ENCODE measurements at regions not wholly inside any gene's neighbourhood (a gene's known extent, or its start where the extent isn't known, plus 50 kb on each side); places are given as distances from the start of the nearest gene placed in this dataset.

DNA sequence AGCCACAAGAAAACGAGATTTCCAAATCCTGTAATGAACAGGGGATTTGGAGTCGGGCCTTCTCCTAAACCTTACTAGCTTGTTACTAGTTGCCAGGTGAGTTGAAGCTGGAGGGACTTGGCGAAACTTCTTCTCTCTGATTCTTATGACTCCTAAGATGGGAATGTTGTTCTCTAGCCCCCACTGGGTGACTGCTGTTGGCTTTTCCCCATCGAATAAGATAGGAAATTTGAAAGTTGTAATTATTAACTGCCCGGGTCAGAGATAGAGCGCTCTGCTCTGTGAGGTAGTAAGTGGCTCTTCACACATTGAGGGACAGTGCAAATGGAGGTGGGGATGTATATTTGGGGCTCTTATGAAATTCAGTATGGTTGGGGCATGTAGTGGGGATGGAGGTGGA, 111.2 kb upstream of the MBNL2 start:
- DNase-seq (ENCODE audit: low read depth in 2 of 2), result no peak

DNA sequence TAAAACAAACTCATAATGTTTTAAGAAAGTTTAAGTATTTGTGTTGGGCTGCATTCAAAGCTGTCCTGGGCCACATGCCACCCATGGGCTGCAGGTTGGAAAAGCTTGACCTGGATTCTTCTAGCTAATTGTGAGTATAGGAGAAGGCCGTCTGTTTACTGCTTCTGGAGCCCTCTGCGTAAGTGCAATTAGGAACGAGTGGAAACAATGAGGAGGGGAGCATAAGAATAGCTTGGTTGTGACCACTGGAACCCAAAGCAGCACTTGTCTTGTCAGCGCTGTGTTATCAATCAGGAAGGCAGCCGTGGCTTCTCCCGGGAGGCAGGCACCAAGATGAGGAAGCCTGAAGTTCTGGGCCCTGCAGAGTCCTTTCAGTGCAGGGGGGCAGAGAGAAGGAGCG, 110.4 kb upstream of the MBNL2 start:
- no peak for DNase-seq (ENCODE audit: low read depth in 2 of 2)

DNA sequence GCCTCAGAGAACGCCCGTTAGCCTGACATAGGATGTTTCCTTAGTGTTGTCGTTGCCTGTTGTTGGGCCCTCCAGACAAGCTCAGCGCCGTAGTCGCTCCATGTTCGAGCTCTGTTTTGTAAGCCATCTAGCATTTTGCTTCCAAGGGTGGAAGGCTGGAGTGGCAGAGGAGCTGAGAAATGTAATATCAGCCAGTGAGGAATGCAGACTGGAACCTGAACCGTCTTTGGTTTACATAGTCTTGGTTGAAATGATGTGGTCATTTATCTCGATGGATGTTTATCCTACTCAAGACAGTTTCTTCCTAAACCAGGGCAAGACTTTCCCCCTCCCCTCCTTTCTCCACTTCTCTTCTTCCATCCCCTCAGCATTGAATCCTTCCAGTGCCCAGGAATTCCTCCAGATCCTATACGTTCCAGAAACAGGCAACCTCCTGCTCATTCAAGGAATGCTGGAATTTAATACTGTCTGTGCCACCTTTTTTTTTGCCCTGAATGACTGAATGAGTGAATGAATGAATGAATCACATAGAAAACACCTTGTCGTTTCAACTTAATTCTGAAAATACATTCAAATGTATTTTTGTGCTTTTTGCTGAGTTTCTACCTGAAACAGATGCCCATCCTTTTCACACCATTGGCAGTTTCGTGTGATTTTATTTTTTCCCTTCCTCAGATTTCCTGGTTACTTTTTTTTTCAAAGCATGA, 109.5 kb upstream of the MBNL2 start:
- no peak for DNase-seq (ENCODE audit: low read depth in 2 of 2)

DNA sequence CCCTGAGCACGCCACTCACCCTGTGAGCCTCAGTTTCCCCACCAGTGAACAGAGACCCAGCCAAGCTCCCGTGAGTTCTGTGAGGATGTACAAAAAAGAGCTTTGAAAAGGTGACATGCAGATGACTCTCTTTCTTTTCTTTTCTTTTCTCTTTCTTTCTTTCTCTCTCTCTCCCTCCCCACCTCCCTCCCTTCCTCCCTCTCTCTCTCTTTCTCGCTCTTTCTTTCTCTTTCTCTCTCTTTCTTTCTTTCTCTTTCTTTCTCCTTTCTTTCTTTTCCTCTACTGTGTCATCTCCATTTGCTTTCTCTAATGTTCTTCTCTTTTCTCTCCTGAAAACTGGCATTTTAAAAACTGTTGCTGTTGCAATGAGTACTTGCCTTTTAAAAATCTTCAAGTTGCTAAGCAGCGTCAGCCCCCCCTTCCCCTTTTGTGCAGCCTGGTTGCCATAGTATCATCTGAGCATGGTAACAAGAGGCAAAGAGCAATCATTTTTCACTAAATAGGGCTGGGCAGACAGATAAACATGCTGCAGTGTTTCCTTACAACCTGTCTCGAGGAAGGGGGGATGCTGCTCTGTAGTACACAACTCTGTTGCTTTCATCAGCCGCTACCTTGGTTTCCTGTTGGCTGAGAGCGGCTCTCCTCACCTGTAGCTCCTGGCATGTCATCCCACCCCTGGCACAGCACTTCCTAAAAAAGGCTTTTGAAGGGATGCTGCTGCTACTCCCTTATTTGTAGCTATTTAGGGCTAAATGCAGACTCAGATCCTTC, 108.7 kb upstream of the MBNL2 start:
- no peak for DNase-seq (ENCODE audit: low read depth in 2 of 2)

DNA sequence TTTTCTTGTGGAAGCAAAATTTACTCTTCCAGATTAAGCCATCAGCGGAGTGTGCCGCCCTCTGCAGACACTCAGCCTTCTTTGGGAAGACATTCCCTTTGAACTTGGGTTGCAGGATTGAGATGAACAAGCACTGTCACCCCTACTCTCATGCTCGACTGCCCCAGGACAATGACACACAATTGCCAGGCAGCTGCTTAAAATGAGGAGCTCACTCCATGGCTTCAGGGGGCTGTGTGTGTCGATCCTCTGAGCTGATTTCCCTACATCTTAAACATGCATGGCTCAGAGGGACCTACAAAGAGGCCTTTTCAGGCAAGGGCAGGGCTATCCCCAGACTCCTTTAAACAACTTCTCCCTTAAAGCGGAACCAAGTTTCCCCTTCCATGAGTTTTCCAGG, 107.5 kb upstream of the MBNL2 start:
- no peak for DNase-seq (ENCODE audit: low read depth in 2 of 2)

DNA sequence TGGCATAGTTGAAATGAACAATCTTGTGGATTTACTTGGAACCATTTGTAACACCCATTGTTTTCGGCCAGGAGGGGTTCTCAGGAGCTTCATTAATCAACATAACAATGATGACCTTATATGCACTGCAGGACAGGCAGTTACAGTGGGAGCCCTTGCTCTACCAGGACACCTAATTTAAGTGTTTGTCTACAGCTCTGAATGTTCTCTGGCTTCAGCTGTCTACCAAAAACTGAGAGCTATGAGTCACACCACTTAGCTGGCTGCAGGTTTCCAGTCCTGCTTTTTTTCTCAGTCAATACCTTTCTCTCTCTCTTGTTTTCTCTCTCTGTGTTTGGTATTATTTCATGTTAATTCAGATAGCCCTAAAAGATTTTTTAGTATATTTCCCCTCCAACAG, 105.4 kb upstream of the MBNL2 start:
- no peak for DNase-seq (ENCODE audit: low read depth in 2 of 2)

DNA sequence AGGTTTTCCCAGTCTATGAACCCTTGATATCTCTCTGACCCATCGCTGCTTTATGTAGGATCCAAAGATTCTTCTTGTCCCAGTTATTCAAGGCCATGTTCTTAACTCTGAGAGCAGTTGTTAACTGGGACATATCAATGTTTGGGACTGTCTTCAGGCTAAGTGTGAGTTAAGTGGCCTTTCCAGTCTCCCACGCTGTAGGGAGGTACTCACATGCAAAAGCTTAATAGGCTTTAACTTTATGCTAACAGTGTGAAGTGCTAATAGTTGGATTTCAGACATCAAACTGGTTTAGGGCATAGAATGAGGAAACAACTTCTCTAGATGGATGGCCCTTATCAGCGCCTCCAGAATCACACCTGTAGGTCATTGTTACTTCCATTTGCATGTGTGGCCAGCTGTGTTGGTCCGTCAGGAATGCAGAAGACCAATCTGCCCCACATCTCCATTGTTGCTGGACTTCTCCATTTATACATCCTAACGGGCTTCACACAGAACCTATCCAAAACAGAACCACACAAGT, 104.7 kb upstream of the MBNL2 start:
- DNase-seq (ENCODE audit: low read depth in 2 of 2), result no peak

DNA sequence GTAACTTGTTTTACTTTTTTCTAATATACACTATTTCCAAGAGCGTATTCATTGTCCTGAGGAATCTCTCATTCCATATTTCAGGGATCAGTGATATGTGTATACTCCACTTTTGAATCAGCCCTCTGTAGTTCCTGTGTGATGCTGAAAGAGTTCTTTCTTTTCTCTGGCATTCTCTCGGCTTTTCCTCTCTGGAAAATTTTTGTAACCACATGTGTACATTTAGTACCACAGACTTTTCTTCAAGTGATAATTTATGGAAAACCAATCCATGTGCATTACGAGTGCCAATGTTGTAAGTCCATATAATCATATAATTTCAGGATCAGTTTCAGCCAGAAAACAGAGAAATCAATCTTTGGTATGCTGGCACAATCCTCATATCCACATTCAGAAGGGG, 102.2 kb upstream of the MBNL2 start:
- no peak for DNase-seq (ENCODE audit: low read depth in 2 of 2)

DNA sequence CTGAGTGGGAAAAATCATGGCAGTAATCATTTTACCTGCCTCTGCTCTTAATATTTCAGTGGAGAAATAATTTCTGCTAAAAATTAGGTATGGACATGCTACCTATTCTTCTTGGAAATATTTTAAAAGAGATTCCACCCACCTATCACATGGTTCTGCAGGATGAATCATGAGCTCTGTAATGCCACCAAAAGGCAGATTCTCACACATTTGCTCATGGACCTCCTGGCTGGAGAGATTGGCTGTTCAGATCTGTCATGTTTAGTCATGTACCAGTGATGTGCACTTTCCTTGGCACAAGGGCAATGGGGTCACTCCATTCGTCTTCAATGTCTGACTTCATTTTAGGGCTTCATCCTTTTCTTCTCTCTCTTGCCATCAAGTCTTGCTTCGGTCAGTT, 101.8 kb upstream of the MBNL2 start:
- no peak for DNase-seq (ENCODE audit: low read depth in 2 of 2)

DNA sequence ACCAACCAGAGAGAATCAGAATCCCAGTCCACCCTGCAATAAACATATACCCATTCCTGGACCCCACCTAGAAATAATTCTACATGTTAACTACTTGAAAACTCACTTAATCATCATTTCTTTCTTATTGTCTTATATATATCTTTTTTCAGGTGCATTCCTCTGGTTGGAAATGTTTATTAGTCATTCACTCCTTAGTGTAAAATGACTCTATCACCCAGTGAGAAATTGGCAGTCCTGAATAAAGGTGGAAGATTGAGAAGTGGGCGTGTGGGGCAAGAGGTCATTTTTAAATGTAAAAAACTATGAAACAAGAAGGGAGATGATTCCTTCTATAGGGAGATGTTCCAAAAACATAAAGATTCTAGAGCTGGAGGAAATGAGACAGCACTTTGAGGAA, 101.2 kb upstream of the MBNL2 start:
- DNase-seq (ENCODE audit: low read depth in 2 of 2), result no peak

DNA sequence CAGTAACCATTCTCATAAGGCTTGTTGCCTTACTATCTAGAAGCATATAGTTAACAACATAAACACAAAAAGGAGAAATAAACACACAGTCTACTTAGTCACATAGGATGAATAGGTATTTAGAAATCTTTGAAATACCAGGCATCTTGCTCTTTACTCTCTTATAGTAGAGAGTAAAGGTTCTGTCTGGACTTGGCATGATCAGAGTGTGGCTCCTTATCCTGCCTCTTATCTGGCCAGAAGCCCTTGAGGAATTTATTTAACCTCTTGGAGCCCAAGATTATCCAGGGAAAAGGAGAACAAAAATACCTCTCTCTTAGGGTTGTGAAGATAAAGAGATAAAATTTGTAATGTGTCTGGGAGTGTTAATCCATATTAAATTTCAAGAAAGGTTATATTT, 100.2 kb upstream of the MBNL2 start:
- DNase-seq (ENCODE audit: low read depth in 2 of 2), result no peak

DNA sequence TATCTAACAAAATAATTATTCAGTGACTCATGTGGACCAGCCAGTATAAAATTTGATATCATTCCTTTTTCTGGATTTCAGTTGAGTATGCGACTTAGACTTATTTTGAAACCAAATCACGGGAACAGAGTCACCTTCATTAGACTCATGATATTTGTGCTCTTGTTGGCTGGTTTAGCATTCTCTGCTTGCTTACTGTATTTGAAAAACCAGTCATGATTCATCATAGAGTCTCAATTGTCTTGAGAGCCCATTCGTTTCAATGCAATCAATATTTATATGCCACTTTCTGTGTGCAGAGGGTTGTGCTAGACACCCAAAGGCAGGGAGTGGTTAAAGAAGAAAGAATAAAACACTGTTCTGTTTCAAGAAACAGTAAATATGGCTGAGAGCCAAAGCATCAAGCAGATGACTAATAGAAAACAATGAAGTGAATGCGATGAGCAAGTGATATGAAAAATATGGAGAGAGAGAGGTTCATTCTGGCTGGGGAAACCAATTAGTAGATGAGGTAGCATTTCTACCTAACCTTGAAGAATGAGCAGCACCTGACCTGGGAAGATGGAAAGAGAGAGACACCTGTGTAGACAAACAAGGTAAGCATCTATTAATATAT, 99.6 kb upstream of the MBNL2 start:
- no peak for DNase-seq (ENCODE audit: low read depth in 2 of 2)

DNA sequence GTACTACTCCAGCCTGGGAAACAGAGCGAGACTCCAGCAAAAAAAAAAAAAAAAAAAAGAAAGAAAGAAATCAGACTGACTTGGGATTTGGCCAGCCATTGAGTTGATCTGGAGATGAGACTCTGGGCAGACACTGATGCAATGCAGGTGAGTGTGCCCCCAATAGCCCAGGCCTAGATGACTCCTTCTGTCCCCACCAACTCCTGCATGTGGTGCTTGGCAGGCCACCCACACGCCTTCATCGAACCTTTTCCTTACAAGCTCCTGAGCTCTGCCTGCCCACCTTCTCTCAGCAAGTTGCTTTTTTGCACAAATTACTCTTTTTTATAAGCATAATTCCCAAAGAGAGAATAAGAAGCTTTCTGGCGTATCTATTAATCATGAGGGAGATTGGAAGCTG, 97.9 kb upstream of the MBNL2 start:
- DNase-seq (ENCODE audit: low read depth in 2 of 2), result no peak

DNA sequence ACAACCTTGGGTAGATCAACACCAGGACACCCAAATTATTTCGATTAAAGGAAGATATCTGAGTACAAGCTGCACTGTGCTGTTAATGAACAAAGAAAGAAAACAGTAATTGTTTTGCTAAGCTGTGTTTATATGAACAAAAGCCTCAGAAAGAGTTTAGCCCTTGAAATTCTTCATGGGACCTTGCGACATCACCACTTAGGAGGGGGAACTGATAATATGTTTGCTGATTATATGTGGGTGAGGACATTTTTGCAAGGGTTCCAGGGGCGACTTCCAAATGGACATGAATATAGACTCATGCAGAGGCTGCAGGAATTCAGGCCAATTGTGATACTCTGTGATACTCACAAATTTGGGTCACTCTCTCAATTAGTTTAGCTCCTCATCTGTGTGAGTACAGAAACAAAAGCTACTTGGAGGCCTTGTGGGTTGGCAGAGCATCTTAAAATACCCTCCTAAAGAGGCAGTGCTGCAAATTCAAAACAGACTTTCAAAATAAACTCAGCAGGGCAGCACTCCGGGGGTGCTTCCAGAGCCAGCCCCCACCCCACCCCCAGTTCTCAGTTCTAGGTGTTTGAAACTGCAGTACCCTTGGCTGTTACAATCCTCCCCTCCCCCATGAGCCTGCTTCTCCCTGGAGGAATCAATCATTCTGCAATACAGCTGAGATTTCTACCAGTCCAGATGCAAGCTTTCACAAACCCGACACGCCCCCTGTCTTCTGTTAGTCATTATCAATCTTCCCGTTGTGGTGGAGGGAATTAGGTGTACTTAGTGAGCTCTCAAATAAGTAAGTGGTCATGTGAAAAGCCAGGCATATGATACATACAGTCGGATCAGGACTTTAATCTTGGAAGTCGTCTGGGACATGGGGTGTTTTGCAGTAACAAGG, 97.0 kb upstream of the MBNL2 start:
- no peak for DNase-seq (ENCODE audit: low read depth in 2 of 2)

DNA sequence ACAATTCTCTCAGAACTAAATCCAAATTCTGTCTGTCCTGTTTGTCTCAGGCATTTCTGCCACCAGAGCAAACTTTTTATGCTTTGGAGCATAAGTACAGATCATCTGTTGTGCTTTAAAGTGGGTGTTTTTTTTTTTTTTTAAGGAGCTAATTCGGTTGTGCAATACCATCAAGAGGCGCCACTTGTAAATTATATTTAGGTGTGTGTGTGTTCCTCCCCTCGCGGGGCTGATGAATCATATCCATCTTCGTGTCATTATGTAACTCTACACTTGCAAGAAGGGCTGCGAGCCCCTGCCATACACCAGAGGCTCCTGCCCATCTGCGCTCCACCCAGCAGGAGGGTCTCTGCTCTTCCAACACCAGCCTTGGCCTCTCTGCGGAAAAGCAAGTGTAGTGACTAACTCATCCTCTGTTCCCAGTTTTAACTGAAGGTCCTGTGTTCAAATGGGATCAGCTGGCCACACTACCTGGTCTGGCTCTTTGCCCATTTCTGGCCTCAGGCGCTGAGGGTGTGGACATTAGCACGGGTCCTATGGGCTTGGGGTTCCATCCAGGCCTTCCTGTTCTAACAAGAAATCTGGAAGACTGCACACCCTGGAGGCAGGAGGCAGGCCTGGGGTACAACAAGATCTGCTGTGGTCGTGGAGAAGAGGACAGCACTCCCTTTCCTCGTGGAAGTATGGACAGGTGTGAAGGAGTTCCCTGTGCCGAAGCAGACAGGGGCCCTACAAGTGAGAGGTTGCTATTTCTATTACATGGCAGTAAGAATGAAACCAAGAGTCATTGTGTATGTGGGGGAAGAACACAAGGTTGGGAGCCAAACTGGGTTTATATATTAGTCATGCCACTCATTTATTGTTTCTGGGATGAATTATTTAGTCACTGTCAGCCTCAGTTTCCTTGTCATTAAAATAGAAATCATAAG, 96.1 kb upstream of the MBNL2 start:
- no peak for DNase-seq (ENCODE audit: low read depth in 2 of 2)

DNA sequence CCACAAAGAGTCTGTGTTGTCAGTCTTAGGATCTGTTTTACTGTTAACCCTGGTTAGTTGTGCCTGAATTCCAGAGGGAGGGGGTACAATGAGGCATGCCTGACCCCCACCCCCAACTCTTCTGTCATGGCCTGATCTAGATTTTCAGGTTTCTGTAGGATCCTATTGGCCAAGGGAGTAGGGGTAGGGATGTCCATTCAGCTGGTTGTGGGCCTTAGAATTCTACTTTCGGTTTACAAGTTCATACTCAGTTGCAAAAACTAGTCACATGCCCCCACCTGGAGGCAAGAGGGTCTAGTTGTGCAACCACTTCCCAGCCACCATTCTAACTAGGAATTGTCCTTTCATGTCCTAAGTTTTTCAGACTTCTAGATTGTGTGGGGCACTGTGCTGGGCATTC, 94.3 kb upstream of the MBNL2 start:
- no peak for DNase-seq (ENCODE audit: low read depth in 2 of 2)

DNA sequence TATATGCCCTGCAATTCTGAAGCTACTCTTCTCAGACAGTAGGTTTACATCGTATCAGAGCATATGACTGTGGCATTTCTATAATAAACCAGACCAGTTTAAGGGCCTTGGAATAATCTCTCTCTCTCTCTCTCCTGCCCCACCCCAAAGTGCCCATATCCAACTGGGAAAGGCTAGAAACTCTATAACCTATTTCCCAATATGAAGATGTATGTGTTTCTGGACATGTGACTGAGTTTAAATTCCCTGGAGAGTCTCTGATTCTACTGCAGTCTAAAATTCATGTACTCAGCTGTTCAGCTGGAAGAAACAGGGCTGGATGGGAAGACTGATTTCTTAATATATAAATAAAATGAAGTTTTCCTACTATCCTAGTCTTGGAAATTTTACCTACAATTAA, 91.9 kb upstream of the MBNL2 start:
- DNase-seq (ENCODE audit: low read depth in 2 of 2), result no peak

DNA sequence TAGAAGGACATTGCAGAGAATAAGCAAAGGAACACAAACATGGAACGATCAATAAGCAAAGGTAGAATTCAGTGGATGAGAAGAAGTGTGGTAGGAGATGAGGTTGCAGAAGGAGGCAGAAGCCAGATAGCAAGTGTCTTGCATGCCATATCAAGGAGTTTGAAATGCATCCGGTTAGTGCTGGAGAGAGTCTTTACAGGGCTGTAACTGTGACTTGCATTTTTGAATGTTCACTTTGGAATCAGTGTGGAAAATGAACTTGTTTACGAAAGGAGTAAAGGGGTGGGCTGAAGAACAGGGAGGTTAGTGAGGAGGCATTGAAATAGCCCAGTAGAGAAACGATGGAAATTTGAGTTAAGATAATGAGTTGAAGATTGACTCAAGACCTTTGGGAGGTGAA, 90.7 kb upstream of the MBNL2 start:
- DNase-seq (ENCODE audit: low read depth in 2 of 2), result no peak

DNA sequence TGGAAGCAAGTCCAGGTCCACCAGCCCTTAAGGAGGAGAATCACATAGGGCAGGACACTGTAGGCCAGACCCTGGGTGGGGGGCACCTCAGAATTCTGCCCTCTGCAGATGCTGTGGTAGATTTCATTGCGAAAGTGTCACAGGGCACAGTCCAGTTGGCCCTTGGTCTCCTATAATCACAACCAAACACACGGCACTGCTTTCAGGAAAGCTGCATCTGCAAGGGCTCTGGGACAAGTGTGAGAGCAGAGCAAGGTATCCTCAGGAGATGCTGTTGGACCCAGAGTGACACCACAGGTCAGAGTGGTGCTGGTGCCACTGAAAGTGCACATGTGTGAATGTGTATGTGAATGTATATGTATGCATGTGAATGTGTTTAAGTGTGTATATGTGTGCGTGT, 88.6 kb upstream of the MBNL2 start:
- no peak for DNase-seq (ENCODE audit: low read depth in 2 of 2)

DNA sequence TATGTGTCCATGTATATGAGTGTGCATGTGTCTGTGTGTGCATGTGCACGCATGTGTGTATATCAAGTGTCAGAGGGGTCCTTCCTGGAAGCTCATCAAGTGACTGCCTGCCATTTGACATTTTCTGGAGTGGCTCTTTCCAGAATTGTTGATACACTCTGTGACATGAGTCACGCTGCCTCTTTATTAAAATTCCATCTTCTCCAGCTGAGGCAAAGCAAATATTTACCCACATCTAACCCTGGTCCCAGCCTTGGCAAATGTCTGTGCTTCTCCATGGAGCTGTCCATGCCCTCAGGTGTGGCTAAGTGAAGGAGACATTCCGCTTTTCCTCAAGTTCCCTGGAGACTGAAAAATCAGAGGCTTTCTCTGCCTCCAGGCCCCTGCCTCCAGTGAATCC, 88.2 kb upstream of the MBNL2 start:
- no peak for DNase-seq (ENCODE audit: low read depth in 2 of 2)
